Omental fat pad (tissue), 3 donors: ENCODE measurements at regions not wholly inside any gene's neighbourhood (a gene's known extent, or its start where the extent isn't known, plus 50 kb on each side); places are given as distances from the start of the nearest gene placed in this dataset.

Source experiments
- ATAC-seq: fragments of 150-250 bp; one replicate; pipeline ENCODE4 v1.9.1; 2016; ENCODE audit warnings: mild to moderate bottlenecking, moderate library complexity; ENCODE audit not compliant: low FRiP score
- DNase-seq: peaks from one replicate; pipeline ENCODE4 v3.0.0-alpha.2; 2019; ENCODE audit warnings: low spot score
- TF ChIP-seq, protein P1 (sequence below), 3 donors: fragments of 450-650 bp; IDR thresholded peaks; one replicate each; pipeline ENCODE4 v1.5.1; 2016 to 2017; ENCODE audit warnings: antibody characterized with exemption in 3 of 3, mild to moderate bottlenecking in 3 of 3, moderate library complexity in 2 of 3

DNA sequence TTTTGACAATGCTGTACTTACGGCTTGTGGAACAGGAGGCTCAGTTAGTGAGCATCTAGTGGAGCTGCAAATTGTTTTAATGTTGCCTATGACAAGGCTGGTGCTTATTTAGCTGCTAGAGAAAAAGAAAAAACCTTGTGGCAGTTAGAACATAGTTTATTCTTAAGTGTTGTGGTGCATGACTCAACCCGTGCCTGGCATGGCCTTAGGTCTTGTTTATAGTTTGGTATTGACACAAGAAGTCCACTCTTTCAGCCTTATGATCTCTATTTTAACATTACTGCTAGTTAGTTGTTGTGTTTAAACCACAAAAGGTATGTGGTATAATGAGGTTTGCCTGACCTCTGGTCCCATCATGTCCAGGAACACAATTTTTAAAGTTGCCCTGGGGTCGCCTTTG lies 744.6 kb downstream of the FAM181B start:
- ATAC-seq, result no peak
- DNase-seq, result no peak
- TF ChIP-seq, protein P1, sequence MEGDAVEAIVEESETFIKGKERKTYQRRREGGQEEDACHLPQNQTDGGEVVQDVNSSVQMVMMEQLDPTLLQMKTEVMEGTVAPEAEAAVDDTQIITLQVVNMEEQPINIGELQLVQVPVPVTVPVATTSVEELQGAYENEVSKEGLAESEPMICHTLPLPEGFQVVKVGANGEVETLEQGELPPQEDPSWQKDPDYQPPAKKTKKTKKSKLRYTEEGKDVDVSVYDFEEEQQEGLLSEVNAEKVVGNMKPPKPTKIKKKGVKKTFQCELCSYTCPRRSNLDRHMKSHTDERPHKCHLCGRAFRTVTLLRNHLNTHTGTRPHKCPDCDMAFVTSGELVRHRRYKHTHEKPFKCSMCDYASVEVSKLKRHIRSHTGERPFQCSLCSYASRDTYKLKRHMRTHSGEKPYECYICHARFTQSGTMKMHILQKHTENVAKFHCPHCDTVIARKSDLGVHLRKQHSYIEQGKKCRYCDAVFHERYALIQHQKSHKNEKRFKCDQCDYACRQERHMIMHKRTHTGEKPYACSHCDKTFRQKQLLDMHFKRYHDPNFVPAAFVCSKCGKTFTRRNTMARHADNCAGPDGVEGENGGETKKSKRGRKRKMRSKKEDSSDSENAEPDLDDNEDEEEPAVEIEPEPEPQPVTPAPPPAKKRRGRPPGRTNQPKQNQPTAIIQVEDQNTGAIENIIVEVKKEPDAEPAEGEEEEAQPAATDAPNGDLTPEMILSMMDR (IDR thresholded peaks at IDR 0.05), result no peak

DNA sequence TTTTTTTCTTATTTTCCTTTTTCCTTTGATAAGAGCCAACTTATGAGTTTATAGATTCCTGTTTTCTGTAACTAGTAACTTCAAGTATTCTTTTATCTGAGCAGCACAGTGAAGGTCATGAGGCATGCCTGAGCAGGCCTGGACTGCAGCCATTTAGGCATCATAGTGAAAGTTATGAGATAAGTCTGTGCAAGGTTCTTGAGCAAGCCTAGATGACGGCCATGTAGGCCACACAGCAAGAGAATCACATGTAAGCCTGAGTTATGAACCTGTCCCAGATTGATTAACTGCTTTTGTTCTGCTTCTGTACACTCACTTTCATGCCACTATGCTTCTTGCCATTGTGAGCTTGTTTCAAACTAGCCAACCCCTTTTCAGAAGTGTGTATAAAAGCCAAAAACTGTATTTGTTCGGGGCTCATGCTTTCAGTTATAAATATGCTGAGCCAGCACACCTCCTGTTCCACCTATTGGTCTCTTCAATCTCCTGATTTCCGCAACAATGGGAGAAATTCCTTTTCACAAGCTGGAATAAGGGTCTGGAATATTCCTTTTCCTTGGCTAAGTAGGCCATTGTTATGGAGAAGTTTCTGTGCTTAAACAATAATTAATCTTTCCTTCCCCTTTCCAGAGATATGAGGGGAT lies 745.7 kb downstream of the FAM181B start:
- DNase-seq (no peak), ATAC-seq (peak; percentile 90)
- TF ChIP-seq, protein P1 (IDR thresholded peaks at IDR 0.05), result no peak

DNA sequence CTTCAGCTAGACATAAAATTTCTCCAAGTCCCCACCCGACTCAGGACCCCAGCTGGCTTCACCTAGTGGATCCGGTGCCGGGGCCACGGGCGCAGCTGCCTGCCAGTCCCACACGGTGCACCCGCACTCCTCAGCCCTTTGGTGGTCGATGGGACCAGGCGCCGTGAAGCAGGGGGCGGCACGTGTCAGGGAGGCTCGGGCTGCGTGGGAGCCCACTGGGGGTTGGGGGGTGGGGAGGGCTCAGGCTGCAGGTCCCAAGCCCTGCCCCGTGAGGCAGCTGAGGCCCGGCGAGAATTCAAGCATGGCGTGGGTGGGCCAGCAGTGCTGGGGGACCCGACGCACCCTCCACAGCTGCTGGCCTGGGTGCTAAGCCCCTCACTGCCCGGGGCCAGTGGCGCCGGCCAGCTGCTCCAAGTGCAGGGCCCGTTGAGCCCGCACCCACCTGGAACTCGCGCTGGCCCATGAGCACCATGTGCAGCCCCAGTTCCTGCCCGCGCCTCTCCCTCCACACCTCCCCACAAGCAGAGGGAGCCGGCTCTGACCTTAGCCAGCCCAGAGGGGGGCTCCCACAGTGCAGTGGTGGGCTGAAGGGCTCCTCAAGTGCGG lies 747.0 kb downstream of the FAM181B start:
- TF ChIP-seq, protein P1 (IDR thresholded peaks at IDR 0.05), result no peak
- DNase-seq (no peak), ATAC-seq (no peak)

DNA sequence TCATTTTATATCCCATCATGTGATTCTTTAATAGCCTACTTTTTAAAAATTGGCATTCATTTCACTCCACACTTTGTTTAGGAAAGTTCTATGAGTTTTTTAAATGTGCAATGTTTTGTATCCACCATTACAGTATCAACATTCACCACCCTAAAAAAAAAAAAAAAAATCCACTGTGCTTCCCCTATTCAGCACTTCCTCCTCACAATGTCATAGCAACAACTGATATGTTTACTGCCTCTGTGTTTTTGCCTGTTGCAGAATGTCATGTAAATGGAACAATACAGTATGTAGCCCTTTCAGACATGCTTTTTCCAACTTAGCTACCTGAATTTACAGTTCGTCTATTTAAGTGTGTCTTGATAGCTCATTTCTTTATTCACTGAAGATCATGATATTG lies 754.2 kb downstream of the FAM181B start:
- DNase-seq (no peak), ATAC-seq (no peak)
- TF ChIP-seq, protein P1 (IDR thresholded peaks at IDR 0.05), result no peak

DNA sequence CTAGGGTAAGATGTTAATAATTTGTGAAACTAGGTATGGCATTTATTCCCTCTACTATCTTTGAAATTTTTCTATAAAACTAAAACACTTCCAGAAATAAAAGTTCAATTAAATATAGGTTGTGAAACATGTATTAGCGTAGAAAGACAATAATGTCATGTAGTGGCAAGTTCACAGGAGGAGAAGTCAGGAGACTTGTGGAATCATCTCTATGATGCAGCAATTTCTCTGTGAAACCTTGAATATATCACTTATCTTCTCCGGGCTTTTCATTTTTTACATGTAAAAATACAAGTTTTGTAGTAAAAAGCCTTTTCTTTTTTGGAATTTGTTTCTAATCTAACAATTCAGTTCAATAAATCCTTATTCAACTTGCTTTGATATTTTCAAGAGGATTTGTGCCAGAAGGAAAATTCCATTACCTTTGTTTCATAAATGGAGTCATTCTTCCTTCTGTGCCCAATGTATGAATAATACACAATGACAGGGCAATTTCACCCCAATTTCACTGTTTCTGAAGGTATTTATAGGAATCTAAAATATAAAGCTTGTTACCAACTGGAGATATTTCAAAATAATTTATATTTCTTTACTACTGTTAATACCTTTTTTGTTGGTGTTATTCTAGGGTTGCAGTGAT lies 758.3 kb downstream of the FAM181B start:
- ATAC-seq, result no peak
- TF ChIP-seq, protein P1 (IDR thresholded peaks at IDR 0.05), result no peak
- no peak for DNase-seq

DNA sequence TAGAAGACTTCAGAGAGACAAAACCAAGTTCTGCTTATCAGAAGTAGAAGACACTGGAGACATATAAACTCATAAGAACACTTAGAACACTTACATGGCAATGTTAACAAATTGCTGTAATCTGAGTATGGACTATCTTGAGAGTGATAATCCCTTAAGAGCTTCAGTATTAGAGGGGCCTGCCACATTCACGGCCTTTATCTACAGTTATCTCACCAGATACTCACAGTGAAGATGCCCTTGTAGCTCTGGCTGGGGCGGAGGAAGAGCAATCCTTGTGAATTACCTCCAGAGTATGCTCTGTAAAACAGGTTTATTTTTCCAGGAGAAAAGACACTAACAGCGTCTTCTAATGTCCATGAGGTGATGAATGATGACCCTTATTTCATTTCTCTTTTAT lies 762.8 kb downstream of the FAM181B start:
- no peak for ATAC-seq
- DNase-seq, result no peak
- TF ChIP-seq, protein P1 (IDR thresholded peaks at IDR 0.05), result no peak

DNA sequence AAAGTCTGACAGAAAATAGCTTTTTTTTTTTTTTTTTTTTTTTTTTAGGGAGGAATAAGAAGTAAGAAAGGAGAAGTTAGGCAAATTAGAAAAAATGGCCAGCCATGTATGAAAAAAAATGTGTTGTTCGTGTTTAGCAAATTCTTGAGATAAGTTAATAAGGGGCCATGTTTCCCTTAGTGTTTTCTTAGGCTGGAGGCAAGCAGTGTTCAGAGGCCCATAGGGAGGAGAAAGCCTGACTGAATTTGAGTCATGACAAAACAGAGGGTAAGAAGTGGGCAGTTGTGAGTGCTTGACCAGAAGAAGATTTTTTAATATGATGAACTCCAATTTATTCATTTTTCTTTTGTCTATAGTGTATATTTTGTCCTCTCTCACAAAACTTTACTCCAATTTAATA lies 766.4 kb downstream of the FAM181B start:
- TF ChIP-seq, protein P1 (IDR thresholded peaks at IDR 0.05), result no peak

More for the DNA sequence above, 766.4 kb downstream of the FAM181B start:
- no peak for DNase-seq
- no peak for ATAC-seq
